ENCODE measurements at regions not wholly inside any gene's neighbourhood (a gene's known extent, or its start where the extent isn't known, plus 50 kb on each side); places are given as distances from the start of the nearest gene placed in this dataset.

GRCh38 chrX:42246814-42247213, 323.5 kb upstream of the CASK start:
- TF ChIP-seq, protein P1, sequence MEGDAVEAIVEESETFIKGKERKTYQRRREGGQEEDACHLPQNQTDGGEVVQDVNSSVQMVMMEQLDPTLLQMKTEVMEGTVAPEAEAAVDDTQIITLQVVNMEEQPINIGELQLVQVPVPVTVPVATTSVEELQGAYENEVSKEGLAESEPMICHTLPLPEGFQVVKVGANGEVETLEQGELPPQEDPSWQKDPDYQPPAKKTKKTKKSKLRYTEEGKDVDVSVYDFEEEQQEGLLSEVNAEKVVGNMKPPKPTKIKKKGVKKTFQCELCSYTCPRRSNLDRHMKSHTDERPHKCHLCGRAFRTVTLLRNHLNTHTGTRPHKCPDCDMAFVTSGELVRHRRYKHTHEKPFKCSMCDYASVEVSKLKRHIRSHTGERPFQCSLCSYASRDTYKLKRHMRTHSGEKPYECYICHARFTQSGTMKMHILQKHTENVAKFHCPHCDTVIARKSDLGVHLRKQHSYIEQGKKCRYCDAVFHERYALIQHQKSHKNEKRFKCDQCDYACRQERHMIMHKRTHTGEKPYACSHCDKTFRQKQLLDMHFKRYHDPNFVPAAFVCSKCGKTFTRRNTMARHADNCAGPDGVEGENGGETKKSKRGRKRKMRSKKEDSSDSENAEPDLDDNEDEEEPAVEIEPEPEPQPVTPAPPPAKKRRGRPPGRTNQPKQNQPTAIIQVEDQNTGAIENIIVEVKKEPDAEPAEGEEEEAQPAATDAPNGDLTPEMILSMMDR (IDR thresholded peaks at IDR 0.05; ENCODE audit: insufficient read depth, low read length, poor library complexity, severe bottlenecking): no peak
- TF ChIP-seq EZH2phosphoT487 (conservative IDR thresholded peaks at IDR 0.05; ENCODE audit: low read length): no peak

Measured in SU-DHL-6 (cell line).